NB4 (cell line): ENCODE measurements at regions not wholly inside any gene's neighbourhood (a gene's known extent, or its start where the extent isn't known, plus 50 kb on each side); places are given as distances from the start of the nearest gene placed in this dataset.

Source experiments
- DNase-seq: peaks from one replicate; pipeline ENCODE4 v3.0.0; 2010; ENCODE audit warnings: low read depth
- H3K4me3 ChIP-seq: one replicate; pipeline ENCODE4 v1.5.1; 2011; ENCODE audit warnings: mild to moderate bottlenecking, low read depth, low read length, moderate library complexity
- CTCF ChIP-seq: IDR thresholded peaks from one replicate; pipeline ENCODE4 v1.5.1; 2012; ENCODE audit warnings: low read depth, low read length
- MYC ChIP-seq: IDR thresholded peaks from 2 replicates; pipeline ENCODE4 v1.6.1; 2011; ENCODE audit warnings: low read depth, low read length
- POLR2A ChIP-seq: IDR thresholded peaks from 2 replicates; pipeline ENCODE4 v1.6.1; 2011; ENCODE audit warnings: mild to moderate bottlenecking; ENCODE audit not compliant: insufficient read length; ENCODE audit errors: extremely low read depth
- TF ChIP-seq, protein P1 (sequence below): IDR thresholded peaks from 2 replicates; pipeline ENCODE4 v1.6.1; 2011; ENCODE audit warnings: low read depth, low read length

- no peak for DNase-seq
- H3K4me3 ChIP-seq: no peak overlapping the region
- no peak for TF ChIP-seq CTCF
- TF ChIP-seq, protein P1, sequence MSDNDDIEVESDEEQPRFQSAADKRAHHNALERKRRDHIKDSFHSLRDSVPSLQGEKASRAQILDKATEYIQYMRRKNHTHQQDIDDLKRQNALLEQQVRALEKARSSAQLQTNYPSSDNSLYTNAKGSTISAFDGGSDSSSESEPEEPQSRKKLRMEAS: no peak
- TF ChIP-seq POLR2A: no peak
- TF ChIP-seq MYC: no peak
Measured at GRCh38 chr12:110983811-110984210, 63.4 kb upstream of the MYL2 start.

DNA sequence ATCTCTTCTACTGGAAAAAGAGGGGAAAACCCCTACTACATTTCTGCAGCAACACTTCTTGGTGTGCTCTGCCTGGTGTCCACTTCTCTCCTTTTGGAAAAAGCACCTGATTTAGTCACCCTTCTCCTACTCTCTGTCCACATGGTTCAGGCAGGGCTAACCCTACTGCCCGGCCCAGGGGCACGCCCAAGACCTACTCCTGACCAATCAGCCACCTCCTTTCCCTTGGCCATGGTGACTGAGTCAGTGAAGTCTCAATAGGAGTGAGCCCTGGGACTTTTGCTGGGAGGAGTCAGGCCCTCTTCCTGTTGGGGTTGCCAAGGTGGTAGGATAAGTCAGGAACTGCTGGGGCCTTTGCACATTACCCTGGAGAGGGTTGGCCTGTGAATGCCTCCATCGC, 52.5 kb upstream of the MYL2 start:
- no peak for TF ChIP-seq MYC
- no peak for TF ChIP-seq CTCF
- DNase-seq: no peak
- no peak overlapping the region for H3K4me3 ChIP-seq

- no peak for TF ChIP-seq CTCF
- no peak for TF ChIP-seq MYC
- TF ChIP-seq, protein P1: no peak
- no peak for TF ChIP-seq POLR2A
- H3K4me3 ChIP-seq: no peak overlapping the region
- no peak for DNase-seq
Measured at GRCh38 chr12:110971936-110972335, 51.6 kb upstream of the MYL2 start.

GRCh38 chr12:110971189-110971920, 51.0 kb upstream of the MYL2 start:
- TF ChIP-seq POLR2A (no peak), CTCF (no peak), MYC (no peak)
- TF ChIP-seq, protein P1: no peak
- no peak for DNase-seq

More at GRCh38 chr12:110971189-110971920, 51.0 kb upstream of the MYL2 start:
- H3K4me3 ChIP-seq: no peak overlapping the region
